ENCODE measurements at regions not wholly inside any gene's neighbourhood (a gene's known extent, or its start where the extent isn't known, plus 50 kb on each side); places are given as distances from the start of the nearest gene placed in this dataset.

GRCh38 chr2:150561076-150561475 is 73.6 kb upstream of the RND3 start (continued):
- no peak for TF ChIP-seq PRDM15 (CRISPR knock-in tag; IDR thresholded peaks at IDR 0.05)
- no peak for TF ChIP-seq AFF4 (CRISPR knock-in tag; IDR thresholded peaks at IDR 0.05; ENCODE audit: borderline replicate concordance)
- TF ChIP-seq E2F4 (CRISPR knock-in tag; IDR thresholded peaks at IDR 0.05; ENCODE audit: borderline replicate concordance, low read depth) = no peak
- TF ChIP-seq ARID4B (CRISPR knock-in tag; IDR thresholded peaks at IDR 0.05; ENCODE audit: borderline replicate concordance) = no peak
- no peak for TF ChIP-seq ATF6 (CRISPR knock-in tag; IDR thresholded peaks at IDR 0.05)
- TF ChIP-seq TEAD4 (CRISPR knock-in tag; IDR thresholded peaks at IDR 0.05) = no peak
- no peak for TF ChIP-seq EMX1 (CRISPR knock-in tag; IDR thresholded peaks at IDR 0.05)
- TF ChIP-seq CREB1 (CRISPR knock-in tag; IDR thresholded peaks at IDR 0.05) = no peak
- TF ChIP-seq IRF2 (CRISPR knock-in tag; IDR thresholded peaks at IDR 0.05; ENCODE audit: borderline replicate concordance, low read depth) = no peak

- Mint-ChIP-seq H3K4me1 (peaks cover 23% of the 10 kb centered on the region), H3K27ac (no peak overlapping the region), H3K27me3 (ENCODE audit: low read depth) (no peaks in the 10 kb centered on the region), H3K9me3 (no peaks in the 10 kb centered on the region), H3K36me3 (no peaks in the 10 kb centered on the region), H3K4me3 (no peak overlapping the region)
- TF ChIP-seq NR2C2 (CRISPR knock-in tag; IDR thresholded peaks at IDR 0.05) (no peak), OVOL2 (CRISPR knock-in tag; IDR thresholded peaks at IDR 0.05; ENCODE audit: borderline replicate concordance) (no peak), HMGA2 (CRISPR knock-in tag; IDR thresholded peaks at IDR 0.05) (no peak), ZNF138 (CRISPR knock-in tag; conservative IDR thresholded peaks at IDR 0.05) (no peak)
- no peak for ATAC-seq
- no peak for DNase-seq (ENCODE audit: low spot score)
- ChIA-PET CTCF (interaction anchor here (1.2 kb wide), 1 partner anchor 9 kb away, joined by 7 read pairs; no protein-coding TSS in a partner anchor), POLR2A (no interaction called here)
Observed at GRCh38 chr2:150557020-150557600, 69.6 kb upstream of the RND3 start.

Measured in WTC11 (cell line).